IMR-90 (cell line): ENCODE measurements at regions not wholly inside any gene's neighbourhood (a gene's known extent, or its start where the extent isn't known, plus 50 kb on each side); places are given as distances from the start of the nearest gene placed in this dataset.

Source experiments
- ATAC-seq: fragments of 200-7000 bp; cut with Tn5 transposase; 2 replicates; pipeline ENCODE4 v1.9.1; 2020; ENCODE audit warnings: low read depth, mild to moderate bottlenecking, moderate library complexity
- BruUV-seq: library from RNA; stranded (reverse); fragments of 400-500 nt; replicated peaks from 2 replicates; lab custom pipeline; 2021; lab: Mats Ljungman, UMichigan
- CTCF ChIA-PET: fragments of 300-600 bp; formaldehyde crosslinking; extraction: SDS; loops from one replicate; lab custom pipeline; 2021; ENCODE audit warnings: antibody characterized with exemption; lab: Yijun Ruan, JAX
- POLR2A ChIA-PET: fragments of 300-600 bp; sonication (Branson Sonifier 250); formaldehyde crosslinking; loops from one replicate; lab custom pipeline; 2022; ENCODE audit warnings: antibody characterized with exemption; ENCODE audit not compliant: unreplicated experiment; lab: Charles Lee
- DNase-seq: peaks from one replicate; pipeline ENCODE4 v3.0.0; 2013
- H2AFZ ChIP-seq: replicated peaks from 2 replicates; pipeline ENCODE3; 2013; ENCODE audit warnings: low read length, mild to moderate bottlenecking; ENCODE audit not compliant: poor library complexity
- H2AK5ac ChIP-seq: 2 replicates; pipeline ENCODE4 v1.6.1; 2013; ENCODE audit warnings: low read depth, low read length, inconsistent platforms
- H2AK9ac ChIP-seq: replicated peaks from 2 replicates; pipeline ENCODE3; 2013; ENCODE audit warnings: mild to moderate bottlenecking, low read depth, low read length, moderate library complexity; ENCODE audit not compliant: poor library complexity
- H2BK120ac ChIP-seq: 2 replicates; pipeline ENCODE4 v1.6.1; 2013; ENCODE audit warnings: low read depth, low read length, inconsistent platforms
- H2BK15ac ChIP-seq: 3 replicates; pipeline ENCODE4 v1.6.1; 2013; ENCODE audit warnings: low read depth, low read length, inconsistent platforms
- H2BK20ac ChIP-seq: 2 replicates; pipeline ENCODE4 v1.6.1; 2013; ENCODE audit warnings: low read depth, mild to moderate bottlenecking, inconsistent platforms, low read length, moderate library complexity
- H2BK5ac ChIP-seq: 2 replicates; pipeline ENCODE4 v1.6.1; 2013; ENCODE audit warnings: mild to moderate bottlenecking, low read depth, low read length, inconsistent platforms; ENCODE audit not compliant: poor library complexity, severe bottlenecking
- H3K14ac ChIP-seq: replicated peaks from 2 replicates; pipeline ENCODE4 v1.6.1; 2013; ENCODE audit warnings: low read depth, low read length, inconsistent platforms
- H3K18ac ChIP-seq: 2 replicates; pipeline ENCODE4 v1.6.1; 2013; ENCODE audit warnings: low read depth, low read length, control low read depth
- H3K23ac ChIP-seq: 2 replicates; pipeline ENCODE4 v1.6.1; 2013; ENCODE audit warnings: low read depth, low read length, inconsistent platforms
- H3K27ac ChIP-seq: 2 replicates; pipeline ENCODE4 v1.5.1; 2013; ENCODE audit warnings: mild to moderate bottlenecking, control low read depth, low read length; ENCODE audit not compliant: insufficient read depth
- H3K27me3 ChIP-seq: 2 replicates; pipeline ENCODE4 v1.6.1; 2013; ENCODE audit warnings: low read length; ENCODE audit not compliant: control insufficient read depth, insufficient read depth
- H3K36me3 ChIP-seq: 2 replicates; pipeline ENCODE4 v1.6.1; 2013; ENCODE audit warnings: low read length, mixed read lengths; ENCODE audit not compliant: control insufficient read depth, insufficient read depth
- H3K4ac ChIP-seq: 2 replicates; pipeline ENCODE4 v1.6.1; 2013; ENCODE audit warnings: low read depth, low read length, inconsistent platforms
- H3K4me1 ChIP-seq: 2 replicates; pipeline ENCODE4 v1.6.1; 2013; ENCODE audit warnings: low read length, mixed read lengths; ENCODE audit not compliant: control insufficient read depth, insufficient read depth
- H3K4me2 ChIP-seq: 2 replicates; pipeline ENCODE4 v1.6.1; 2013; ENCODE audit warnings: low read depth, mild to moderate bottlenecking, control low read depth, low read length, moderate library complexity
- H3K4me3 ChIP-seq: 2 replicates; pipeline ENCODE4 v1.5.1; 2013; ENCODE audit warnings: low read depth, mild to moderate bottlenecking, control low read depth, low read length, moderate library complexity; ENCODE audit not compliant: insufficient read depth
- H3K56ac ChIP-seq: 2 replicates; pipeline ENCODE4 v1.6.1; 2013; ENCODE audit warnings: low read length, inconsistent platforms; ENCODE audit not compliant: insufficient read depth; ENCODE audit errors: extremely low read depth
- H3K79me1 ChIP-seq, 2 experiments: 2 replicates each; pipeline ENCODE4 v1.6.1; 2013; ENCODE audit warnings: low read length in 2 of 2, inconsistent platforms in 1 of 2, low read depth in 1 of 2
- H3K9ac ChIP-seq: 2 replicates; pipeline ENCODE4 v1.6.1; 2013; ENCODE audit warnings: low read depth, low read length, control low read depth
- H3K9me1 ChIP-seq: 2 replicates; pipeline ENCODE4 v1.6.1; 2013; ENCODE audit warnings: low read length, inconsistent platforms; ENCODE audit not compliant: insufficient read depth
- H3K9me3 ChIP-seq: 2 replicates; pipeline ENCODE4 v1.6.1; 2013; ENCODE audit warnings: low read length; ENCODE audit not compliant: control insufficient read depth, insufficient read depth
- H4K20me1 ChIP-seq: 2 replicates; pipeline ENCODE4 v1.6.1; 2013; ENCODE audit warnings: low read length, inconsistent platforms; ENCODE audit not compliant: insufficient read depth
- H4K5ac ChIP-seq: 2 replicates; pipeline ENCODE4 v1.6.1; 2013; ENCODE audit warnings: mild to moderate bottlenecking, low read depth, low read length, control low read depth
- H4K8ac ChIP-seq, 2 experiments: 2 replicates each; pipeline ENCODE4 v1.6.1; 2013; ENCODE audit warnings: low read depth in 2 of 2, low read length in 2 of 2, control low read depth in 1 of 2, inconsistent platforms in 1 of 2
- H4K91ac ChIP-seq: 2 replicates; pipeline ENCODE4 v1.6.1; 2013; ENCODE audit warnings: low read depth, low read length, inconsistent platforms; ENCODE audit not compliant: insufficient read depth
- FOS ChIP-seq: fragments of 150-350 bp; IDR thresholded peaks from 2 replicates; pipeline ENCODE4 v1.6.1; 2016; ENCODE audit warnings: low read depth, low read length
- MAZ ChIP-seq: IDR thresholded peaks from 2 replicates; pipeline ENCODE4 v1.6.1; 2012; ENCODE audit warnings: low read depth, mild to moderate bottlenecking, low read length, improper control_type of control experiment, moderate library complexity, borderline replicate concordance
- RCOR1 ChIP-seq: IDR thresholded peaks from 2 replicates; pipeline ENCODE4 v1.6.1; 2012; ENCODE audit warnings: mild to moderate bottlenecking, low read length, improper control_type of control experiment; ENCODE audit not compliant: insufficient replicate concordance
- WGBS, 2 experiments: methylation state at CpG; one replicate each; pipeline versions ENCODE4 v1.1.5 to v1.1.7; 2013; ENCODE audit warnings: missing lambda C conversion rate in 2 of 2; ENCODE audit not compliant: insufficient read length in 1 of 2; ENCODE audit errors: extremely low coverage in 2 of 2; 5-methylcytosine and 5-hydroxymethylcytosine counted together
- dilution Hi-C: fragments of 300-500 bp; cut with HindIII; formaldehyde crosslinking; loops from one replicate; pipeline ENCODE4 v1.14.3; 2018; ENCODE audit warnings: low sequenced_read_pairs; ENCODE audit not compliant: unreplicated experiment
- in situ Hi-C: fragments of 300-500 bp; cut with MboI; formaldehyde crosslinking; loops from 3 replicates; pipeline ENCODE4 v1.14.3; 2019; ENCODE audit warnings: low sequenced_read_pairs, inconsistent platforms, mixed read lengths
- intact Hi-C: fragments of 100-400 bp; cut with micrococcal nuclease; formaldehyde crosslinking; loops from 2 replicates; pipeline ENCODE4 v1.10.0; 2022

GRCh38 chrX:69263251-69263820 is 98.1 kb upstream of the PJA1 start:
- POLR2A ChIA-PET: no interaction called here
- Histone ChIP-seq H3K9me3 (no peaks in the 10 kb centered on the region), H3K36me3 (no peaks in the 10 kb centered on the region), H2BK5ac (no peak overlapping the region), H4K91ac (no peak overlapping the region), H3K27me3 (peaks cover 58% of the 10 kb centered on the region), H4K8ac (no peak overlapping the region), H2AK9ac (no peak overlapping the region), H3K56ac (no peak overlapping the region), H3K23ac (no peak overlapping the region; the same call in 1 of the 2 replicates), H3K4me3 (no peak overlapping the region), H3K4ac (no peak overlapping the region), H3K18ac (no peak overlapping the region), H2BK120ac (no peak overlapping the region), H2BK15ac (no peak overlapping the region), H3K4me1 (no peaks in the 10 kb centered on the region), H3K27ac (no peak overlapping the region), H3K14ac (no peak overlapping the region), H2BK20ac (no peak overlapping the region), H4K20me1 (0 out of 2 replicates have a peak, but pooled peaks cover 5% of the 10 kb centered on the region), H2AFZ (no peak overlapping the region), H3K79me1 (no peaks in the 10 kb centered on the region), H3K9me1 (peaks cover 7% of the 10 kb centered on the region; the same call in 1 of the 2 replicates), H3K4me2 (no peak overlapping the region), H2AK5ac (no peak overlapping the region), H3K9ac (no peak overlapping the region), H4K5ac (no peak overlapping the region)
- dilution Hi-C loops: no loop called here
- WGBS, 2 experiments: no CpG with 5 or more reads among the region's 3 CpGs
- ATAC-seq (no peak), DNase-seq (no peak)
- in situ Hi-C loops: no loop called here
- TF ChIP-seq FOS (no peak), RCOR1 (no peak), MAZ (no peak)
- BruUV-seq: no TSS peak
- CTCF ChIA-PET: no interaction called here
- intact Hi-C loops: no loop called here
